ENCODE measurements at regions not wholly inside any gene's neighbourhood (a gene's known extent, or its start where the extent isn't known, plus 50 kb on each side); places are given as distances from the start of the nearest gene placed in this dataset.

DNA sequence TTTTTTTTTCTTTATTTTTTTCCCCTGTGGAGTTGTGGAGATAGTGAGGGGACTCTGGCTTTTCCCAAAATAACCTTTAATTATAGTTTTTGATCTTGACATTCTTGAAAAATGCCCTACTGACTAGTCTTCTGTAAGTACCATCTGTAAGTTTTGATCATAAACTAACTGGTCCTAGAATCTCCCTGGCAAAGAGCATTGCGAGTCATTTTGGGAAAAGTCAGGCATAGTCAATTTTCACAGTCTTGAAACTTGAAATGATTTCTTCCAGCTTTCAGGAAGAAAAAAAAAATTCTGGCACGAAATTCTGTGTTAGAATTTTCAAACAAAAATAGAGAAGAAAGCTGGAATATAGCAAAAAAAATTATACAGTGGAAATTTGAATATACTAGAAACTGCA lies 181.2 kb upstream of the SNX7 start:
- no peak for DNase-seq (ENCODE audit: low read depth in 3 of 3)

DNA sequence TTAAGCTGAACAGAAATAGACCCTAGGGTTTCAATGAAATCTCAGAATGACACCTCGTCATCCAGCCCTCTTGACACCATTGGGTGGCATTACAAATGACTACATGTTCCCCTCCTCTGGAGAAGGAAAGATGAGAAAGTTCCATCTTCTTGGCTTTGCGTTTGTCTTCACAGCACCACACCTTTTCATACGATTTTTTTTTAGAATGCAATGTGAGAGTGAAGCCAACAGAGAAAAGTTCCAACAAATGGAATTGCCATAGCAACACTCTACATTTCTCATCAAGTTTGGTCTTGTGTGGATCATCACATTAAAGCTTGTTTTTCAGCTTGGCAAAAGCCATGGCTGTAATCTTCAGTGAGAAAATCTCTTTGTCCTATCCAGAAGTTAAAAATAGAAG lies 183.4 kb upstream of the SNX7 start:
- no peak for DNase-seq (ENCODE audit: low read depth in 3 of 3)

DNA sequence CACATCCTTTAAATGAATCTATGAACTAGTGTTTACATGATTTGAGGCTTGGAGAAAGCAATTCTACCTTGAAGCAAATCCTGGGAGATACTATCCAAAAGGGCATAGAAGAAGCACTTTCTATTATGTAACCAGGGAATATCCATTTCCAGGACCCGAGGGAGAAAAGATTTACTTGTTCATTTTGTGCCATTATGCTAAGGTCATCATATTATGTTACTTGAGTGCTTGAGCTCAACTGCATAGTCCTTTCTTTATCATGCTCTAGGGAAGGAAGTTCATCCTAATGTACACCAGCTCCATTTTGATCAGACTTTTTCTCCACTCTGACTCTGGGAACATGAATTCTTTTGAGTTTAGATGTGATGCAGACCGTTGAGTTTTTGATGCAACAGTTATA lies 188.6 kb upstream of the SNX7 start:
- no peak for DNase-seq (ENCODE audit: low read depth in 3 of 3)

DNA sequence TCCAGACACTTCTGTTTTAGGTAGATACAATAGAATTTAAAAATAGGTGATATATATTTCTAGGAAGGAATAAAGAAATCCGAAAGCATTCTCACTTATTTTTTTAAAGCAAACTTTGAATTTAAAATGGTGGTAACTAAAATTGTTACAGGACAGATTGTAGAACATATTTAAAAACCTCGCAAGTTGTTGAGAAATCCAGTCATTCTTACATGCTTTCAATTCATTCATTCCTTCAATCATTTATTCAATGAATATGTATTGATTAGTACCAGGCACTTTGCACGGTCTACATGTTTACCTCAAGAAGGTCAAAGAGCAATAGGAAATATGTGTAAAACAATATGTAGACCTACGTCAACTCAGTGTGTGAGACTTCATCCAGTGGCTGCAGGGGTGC lies 189.9 kb upstream of the SNX7 start:
- no peak for DNase-seq (ENCODE audit: low read depth in 3 of 3)

DNA sequence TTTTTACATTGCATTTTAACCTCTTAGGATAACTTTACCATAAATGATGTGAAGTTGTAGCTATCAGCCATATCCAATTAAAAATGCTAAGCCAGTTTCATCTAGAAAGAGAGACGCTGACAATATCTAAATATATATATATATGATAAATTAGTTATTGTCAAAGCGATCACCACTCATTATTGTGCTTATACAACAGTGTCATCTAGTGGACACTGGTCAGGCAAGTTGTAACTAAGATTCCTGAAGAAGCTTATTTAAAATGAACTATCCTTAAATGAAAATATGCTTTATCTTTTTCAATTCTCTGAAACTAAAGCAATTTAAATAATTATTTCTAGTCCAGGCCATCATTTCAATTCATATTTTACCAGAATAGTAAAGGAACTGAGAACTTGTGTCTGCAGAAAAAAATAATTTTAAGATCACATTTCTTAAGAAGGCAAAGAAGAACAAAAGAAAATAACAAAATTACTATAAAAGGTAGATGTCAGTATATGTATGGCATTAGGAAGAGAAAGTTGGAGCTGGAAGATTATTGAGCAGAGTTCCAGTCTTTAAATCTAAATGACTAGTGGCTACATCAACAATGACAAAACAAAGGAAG lies 193.3 kb upstream of the SNX7 start:
- DNase-seq (ENCODE audit: low read depth in 3 of 3): no peak

DNA sequence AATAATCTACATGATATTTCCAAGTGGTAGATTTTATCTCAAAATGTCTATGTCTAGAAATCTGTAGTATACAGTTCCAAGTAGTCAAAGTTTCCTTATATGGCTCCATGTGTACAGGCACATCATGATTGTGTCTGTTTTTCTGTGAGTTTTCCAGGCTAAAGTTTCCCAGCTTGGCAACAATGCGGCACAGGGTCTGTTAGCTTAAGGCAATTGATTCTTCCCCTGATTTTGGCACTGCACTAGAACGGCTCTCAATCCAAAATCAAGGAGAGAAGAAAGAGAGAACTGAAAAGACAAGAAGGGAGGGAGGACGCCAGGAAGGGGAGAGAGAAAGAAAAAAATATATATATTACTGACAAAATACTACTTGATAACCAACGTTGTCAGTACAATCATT lies 193.9 kb upstream of the SNX7 start:
- DNase-seq (ENCODE audit: low read depth in 3 of 3): no peak

DNA sequence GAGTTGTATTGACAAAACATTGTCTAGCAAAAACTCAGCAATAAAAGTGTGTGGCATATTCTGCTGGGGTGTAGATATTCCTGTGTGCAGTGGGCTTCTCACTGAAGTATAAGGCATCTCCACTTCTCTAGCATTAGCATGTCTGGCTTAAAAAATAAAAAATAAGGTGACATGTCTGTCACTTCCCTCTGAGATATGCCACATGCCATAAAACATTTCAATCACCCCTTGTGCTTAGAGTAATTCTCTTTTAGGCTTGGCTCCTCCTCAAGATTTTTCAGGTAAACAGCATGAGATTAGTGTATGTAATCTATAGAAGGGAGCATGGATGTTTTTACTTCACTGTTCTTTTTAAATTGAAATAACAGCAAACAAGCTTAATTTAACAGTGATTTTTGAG lies 194.4 kb upstream of the SNX7 start:
- no peak for DNase-seq (ENCODE audit: low read depth in 3 of 3)

DNA sequence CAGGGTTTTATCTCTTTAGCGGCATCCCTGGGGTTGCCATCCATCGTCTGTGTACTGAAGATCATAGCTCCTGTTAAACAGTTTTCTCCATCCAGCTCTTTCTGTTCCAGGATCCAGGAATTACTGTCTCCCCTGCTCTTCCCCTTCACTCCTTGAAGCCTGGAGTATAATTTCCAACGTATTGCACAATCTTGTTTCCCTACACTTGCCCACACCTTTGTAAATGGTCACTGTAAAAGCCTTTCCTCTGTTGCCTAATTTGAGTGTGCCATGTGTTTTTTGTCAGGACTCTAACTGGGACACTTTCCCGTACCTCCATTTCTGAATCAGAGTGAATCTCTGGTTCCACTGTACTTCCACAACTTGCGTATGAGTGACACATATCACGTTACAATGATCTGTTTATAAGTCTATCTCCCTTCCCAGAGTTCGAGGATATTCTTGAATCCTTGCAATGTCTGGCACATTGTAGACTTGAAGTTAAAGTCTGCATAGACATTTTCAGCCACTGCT lies 199.6 kb upstream of the SNX7 start:
- DNase-seq (ENCODE audit: low read depth in 3 of 3): no peak

DNA sequence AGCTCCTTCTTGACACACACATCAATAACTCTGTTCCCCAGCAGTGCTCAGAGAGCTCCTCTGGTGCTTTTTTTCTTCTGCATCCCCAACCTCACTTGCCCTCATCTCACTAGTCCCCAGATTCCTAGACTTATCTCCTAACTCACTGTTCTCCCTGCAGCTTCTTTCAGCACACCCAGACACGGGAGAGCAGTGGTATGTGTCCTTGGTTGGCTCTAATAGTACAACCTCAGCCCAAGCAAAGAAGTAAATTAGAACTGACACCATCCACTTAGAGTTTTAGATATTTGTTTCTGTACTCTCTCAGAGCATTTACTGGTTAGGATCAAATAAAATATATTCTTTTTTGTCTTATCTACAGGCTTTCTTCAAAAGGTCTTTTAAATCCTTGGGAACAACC lies 201.4 kb upstream of the SNX7 start:
- DNase-seq (ENCODE audit: low read depth in 3 of 3): no peak

DNA sequence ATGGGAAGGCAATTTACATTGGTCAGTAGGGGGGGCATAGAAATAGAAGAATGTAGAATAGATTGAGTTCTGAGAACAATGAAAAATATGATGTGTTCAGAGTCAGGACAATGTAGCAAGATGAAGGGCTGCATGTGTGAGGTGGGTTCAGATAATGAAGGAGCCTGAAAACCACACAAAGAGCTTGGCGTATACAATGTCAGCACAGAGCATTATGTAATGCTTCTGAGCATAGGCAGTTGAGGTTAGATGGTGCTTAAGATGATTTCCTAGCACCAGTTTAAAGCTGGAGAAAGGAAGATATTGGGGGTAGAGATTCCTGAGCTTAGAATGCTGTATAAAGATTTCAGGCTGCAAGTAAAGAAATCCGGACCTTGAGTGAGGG lies 202.0 kb upstream of the SNX7 start:
- no peak for DNase-seq (ENCODE audit: low read depth in 3 of 3)

DNA sequence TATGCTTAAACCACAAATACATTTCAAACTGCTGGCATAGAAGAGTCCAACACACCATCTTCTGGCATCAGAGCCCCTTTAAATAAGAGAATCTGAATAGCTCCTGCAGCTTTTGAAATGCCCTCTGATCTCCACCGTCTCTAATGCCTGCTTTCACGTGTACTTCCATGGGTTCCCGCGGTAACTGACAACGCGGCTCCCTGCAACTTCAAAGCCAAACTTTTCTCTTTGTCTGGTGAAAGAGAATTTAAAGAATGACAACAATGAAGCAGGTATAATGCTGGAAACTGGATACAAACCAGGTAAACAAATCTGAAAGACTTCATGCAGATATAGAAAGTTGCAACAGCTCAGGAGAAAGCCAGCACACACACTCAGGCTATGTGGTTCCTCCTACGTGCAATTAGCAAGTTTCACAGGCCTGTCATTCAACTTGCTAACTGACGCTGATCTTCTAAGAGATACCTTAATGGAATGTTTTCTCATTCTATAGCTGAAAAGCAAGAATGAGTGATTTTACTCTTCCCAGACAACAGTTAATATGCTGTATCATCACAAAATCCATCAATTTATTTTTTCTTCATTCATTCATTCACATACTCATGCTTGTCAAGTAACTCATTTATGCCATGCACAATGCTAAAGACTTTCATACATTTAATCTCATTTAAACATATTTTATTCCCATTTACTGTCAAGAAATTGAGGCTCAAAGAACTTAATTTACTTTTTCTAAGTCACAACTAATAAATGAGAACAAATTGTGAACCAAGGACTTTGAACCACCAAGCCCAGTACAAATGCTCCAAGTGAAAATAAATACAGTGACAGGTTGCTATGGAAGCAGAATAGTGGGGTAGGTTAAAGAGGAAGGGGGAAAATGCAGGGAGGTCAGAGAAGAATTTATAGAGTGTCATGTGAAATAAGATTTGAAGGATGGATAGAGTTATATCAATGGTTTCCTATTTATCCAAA lies 202.7 kb upstream of the SNX7 start:
- DNase-seq (ENCODE audit: low read depth in 3 of 3): no peak

DNA sequence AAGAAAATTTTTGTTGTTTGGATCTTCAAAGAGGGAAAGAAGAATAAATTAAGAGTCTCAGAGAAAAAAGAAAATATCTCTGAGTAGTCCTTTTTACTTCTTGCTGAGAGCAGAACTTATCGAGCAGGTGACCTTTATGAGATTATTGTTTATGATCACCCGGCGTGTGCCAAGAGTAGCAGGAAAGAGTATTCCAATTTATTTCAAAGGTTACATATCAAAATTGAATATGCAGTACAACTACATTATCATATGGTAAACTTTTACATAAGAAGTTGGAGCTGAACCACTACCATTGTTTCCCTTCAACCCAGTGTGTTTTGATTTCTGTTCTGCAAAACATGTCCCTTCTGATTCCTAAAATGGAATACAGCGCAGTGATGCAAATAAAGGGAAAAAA lies 204.3 kb upstream of the SNX7 start:
- DNase-seq (ENCODE audit: low read depth in 3 of 3): no peak

DNA sequence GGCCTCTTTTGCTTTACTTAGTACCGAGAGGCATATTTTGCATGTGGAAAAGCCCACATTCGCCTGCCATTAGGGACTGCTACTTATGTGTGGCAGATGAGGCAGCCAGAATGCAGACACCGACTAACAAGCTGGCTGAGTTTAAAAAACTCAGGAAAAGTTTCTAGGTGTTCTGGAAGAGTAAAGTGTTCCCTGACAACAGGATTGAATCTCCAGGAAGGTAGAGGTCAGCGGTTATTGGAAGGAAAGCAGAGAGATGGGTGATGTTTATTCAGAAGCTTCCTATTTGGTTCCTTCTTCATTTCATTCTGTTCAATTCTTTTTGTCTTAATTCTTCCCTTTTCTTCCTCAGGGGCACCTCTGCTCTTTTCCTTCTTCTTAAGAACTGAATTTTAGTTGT lies 206.9 kb upstream of the SNX7 start:
- no peak for DNase-seq (ENCODE audit: low read depth in 3 of 3)

DNA sequence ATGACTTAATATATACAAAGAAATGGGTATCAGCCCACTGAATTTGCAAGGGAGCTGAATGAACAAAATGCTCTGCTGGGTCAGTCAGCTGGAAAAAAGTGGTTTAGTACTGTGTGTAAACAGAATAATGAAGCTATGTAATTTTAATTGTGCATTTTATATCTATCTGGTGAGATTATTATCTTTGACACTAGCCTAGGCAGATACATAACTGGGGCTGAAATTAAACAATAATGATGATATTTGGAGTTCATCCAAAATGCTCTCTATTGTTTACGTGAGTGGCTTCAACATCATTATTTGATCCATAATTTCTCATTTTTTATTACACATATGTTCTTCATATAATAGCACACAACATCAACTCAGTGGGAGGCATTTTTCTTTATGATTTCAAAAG lies 208.5 kb upstream of the SNX7 start:
- DNase-seq (ENCODE audit: low read depth in 3 of 3): no peak

DNA sequence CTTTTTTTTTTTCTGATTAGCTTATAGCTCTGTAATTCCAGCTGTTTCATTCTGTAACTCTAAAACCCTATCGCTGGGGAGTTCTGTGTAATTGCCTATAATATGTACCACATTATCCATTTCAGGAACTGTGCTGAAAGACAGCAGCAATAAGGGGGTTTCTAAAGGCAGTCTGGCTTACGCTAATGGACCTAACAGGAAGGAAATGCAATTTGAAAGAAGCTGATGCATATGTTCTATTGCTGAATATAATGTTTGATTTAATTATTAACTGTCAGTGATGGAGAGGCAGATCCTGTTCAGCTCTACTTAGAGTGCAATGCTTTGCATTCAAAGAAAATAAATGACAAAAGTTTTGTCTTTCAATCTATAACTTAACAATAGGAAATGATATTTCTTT lies 209.4 kb upstream of the SNX7 start:
- no peak for DNase-seq (ENCODE audit: low read depth in 3 of 3)

DNA sequence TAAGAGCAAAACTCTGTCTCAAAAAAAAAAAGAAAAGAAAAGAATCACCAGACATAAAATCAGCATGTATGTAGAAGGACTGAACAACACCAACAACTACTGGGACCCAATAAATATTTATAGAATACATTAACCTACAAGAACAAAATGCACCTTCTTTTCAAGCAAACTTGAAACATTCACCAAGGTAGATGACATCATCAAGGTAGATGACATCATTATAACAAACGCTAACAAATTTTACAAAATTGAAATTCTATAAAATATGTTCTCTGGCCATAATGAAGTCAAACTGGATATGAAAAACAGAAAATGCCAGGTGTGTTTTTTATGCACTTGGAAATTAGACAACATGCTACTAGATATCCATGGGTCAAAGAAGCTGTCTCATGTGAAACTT lies 220.2 kb upstream of the SNX7 start:
- DNase-seq (ENCODE audit: low read depth in 3 of 3): no peak

DNA sequence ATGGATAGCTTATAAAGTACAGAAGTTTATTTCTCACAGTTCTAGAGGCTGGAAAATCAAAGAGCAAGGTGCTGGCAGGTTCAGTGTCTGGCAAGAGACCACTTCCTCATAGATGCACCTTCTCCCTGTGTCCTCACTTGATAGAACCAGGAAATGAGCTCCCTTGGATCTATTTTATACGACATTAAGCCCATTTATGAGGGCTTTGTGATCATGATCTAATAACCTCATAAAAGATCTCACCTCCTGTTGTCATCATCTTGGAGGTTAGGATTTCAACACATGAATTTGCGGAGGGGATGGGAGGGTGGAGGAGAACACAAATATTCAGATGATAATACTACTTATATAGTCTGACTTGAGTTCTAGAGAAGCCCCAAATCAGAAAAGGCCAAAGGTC lies 222.1 kb upstream of the SNX7 start:
- no peak for DNase-seq (ENCODE audit: low read depth in 3 of 3)

DNA sequence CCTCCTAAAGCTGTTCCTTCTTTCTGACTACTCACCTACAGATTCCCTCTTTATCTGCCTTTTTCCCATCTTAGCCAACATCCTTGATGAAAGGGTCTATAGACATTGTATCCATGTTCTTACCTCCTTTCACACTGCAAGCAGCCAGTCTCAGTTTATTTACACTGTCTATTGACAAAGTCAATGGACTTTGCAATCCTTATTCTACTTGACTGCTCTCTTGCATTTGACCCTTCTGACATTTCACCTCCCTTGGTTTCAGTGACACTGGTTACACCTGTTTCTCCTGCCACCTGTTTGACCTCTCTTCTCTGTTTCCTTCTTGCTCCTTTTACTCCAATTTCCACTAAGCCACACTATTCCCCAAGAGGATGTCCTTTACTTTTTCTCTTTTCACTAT lies 224.0 kb upstream of the SNX7 start:
- no peak for DNase-seq (ENCODE audit: low read depth in 3 of 3)

DNA sequence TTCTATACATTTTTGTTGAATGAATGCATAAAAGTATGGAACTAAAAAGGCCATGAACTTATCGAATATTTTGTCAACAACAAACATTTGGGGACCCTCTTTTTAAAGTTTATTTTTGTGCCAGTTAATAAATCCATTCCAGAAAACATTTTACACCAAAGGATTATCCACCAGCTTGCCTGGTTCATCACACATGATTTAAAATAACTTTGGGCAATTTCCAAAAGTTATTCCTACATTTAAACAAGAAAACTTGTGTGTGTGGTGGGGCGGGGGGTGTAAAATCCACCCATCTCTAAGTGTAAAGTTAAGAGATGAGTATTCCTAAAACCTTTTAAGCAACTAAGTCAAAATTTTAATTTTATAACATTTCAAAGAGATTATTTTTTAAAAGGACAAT lies 224.5 kb upstream of the SNX7 start:
- no peak for DNase-seq (ENCODE audit: low read depth in 3 of 3)

DNA sequence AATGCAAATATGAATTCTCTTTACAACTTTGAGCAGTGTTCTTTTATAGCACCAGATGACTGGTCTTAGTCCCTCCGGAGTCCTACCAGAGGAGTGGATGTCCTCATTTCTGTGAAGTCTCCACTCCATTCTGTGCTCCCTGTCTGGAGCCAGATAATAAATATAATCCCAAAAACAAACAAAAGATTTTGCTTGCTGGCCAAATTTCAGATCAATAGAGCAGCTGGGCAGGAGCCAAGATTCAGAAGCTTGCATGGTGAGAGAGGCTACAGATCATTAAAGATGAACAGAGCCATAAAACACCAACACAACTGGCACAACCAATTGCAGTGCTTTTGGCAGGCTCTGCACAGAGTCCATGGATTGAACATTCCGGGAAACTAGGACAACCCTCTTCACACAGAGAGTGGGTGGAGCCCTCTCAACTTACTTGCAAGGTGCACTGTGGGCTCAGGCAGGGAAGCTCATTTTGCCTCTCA lies 231.5 kb upstream of the SNX7 start:
- DNase-seq (ENCODE audit: low read depth in 3 of 3): no peak

DNA sequence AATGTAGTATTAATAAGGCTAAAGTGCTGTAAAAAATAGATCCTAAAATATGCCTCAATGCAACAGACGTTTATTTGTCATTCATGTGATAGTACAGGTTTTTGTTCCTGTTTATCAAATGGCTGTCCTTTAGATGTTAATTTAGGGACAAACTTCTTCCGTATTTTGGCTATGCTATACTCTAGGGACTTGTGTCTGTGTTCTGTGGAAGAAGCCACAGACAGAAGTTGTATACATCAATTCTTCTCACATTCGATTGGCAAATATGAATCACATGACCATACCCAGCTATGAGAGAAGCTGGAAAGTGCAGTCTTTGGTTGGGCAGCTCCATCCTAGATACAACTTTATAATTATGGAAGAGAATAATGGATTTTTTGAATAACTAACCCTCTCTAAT lies 232.7 kb upstream of the SNX7 start:
- no peak for DNase-seq (ENCODE audit: low read depth in 3 of 3)

DNA sequence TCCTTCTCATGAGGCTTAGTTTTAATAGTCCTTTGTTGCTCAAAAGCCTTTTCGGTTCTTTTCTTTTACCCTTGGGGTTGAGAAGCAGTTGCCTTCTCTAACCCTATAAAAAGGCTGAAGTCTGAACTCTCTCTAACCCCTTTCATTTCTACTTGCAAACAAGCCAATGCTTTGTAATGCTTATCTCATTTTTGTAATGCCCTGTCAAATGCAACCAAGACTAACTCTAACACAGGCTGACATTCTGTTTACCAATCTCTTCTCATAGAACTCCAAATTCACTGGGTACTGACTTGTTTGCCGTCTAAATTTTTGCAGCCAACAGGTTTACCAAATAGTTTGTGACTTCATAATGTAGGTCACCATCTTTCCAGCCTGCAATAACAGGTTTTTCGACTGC lies 233.9 kb upstream of the SNX7 start:
- no peak for DNase-seq (ENCODE audit: low read depth in 3 of 3)

DNA sequence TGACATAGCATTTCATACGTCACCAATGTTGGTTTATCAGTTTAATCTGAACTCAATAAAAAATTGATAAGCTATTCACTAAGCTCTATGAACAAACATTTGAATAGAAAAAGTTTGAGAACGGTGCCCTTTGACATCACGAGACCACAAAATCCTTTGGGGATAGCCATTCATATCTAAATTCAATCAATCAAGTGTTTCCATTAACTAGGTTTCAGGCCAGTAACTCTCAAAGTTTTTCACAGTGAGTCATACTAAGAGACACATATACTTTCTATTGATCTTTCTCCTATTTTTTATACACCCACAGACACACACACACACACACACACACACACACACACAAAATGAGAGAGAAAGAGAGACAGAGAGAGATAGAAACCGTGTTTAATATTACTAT lies 235.4 kb upstream of the SNX7 start:
- no peak for DNase-seq (ENCODE audit: low read depth in 3 of 3)

All from stimulated activated CD4-positive, alpha-beta T cell treated with anti-CD3 and anti-CD28 coated beads, TNF-alpha, amount 100 ng/mL, for 4 hours (primary cell).